Ascending aorta (tissue), 2 donors: ENCODE measurements at regions not wholly inside any gene's neighbourhood (a gene's known extent, or its start where the extent isn't known, plus 50 kb on each side); places are given as distances from the start of the nearest gene placed in this dataset.

ENCODE experiments used
- DNase-seq, 2 donors: peaks; one replicate each; pipeline ENCODE4 v3.0.0-alpha.2; 2019; ENCODE audit warnings: low spot score in 2 of 2
- H3K27ac ChIP-seq, 2 donors: fragments of 200-600 bp; sonication (generic); one replicate each; pipeline ENCODE4 v1.5.1; 2016 to 2017; ENCODE audit warnings: mild to moderate bottlenecking in 1 of 2
- H3K27me3 ChIP-seq: fragments of 200-600 bp; sonication (generic); one replicate; pipeline ENCODE4 v1.5.1; 2017
- H3K36me3 ChIP-seq, 2 donors: fragments of 200-600 bp; sonication (generic); one replicate each; pipeline ENCODE4 v1.5.1; 2016
- H3K4me1 ChIP-seq, 2 donors: fragments of 200-600 bp; sonication (generic); one replicate each; pipeline ENCODE4 v1.5.1; 2016 to 2017; ENCODE audit warnings: mild to moderate bottlenecking in 1 of 2
- H3K4me3 ChIP-seq, 2 donors: fragments of 200-600 bp; sonication (generic); one replicate each; pipeline ENCODE4 v1.5.1; 2016 to 2017; ENCODE audit warnings: mild to moderate bottlenecking in 1 of 2
- H3K9me3 ChIP-seq, 2 donors: fragments of 200-600 bp; sonication (generic); one replicate each; pipeline ENCODE4 v1.5.1; 2016
- intact Hi-C: fragments of 100-400 bp; cut with DNase I; formaldehyde crosslinking; loops from one replicate; pipeline ENCODE4 v1.15.1; 2023
- TF ChIP-seq, protein P1 (sequence below), 3 experiments: fragments of 200-600 bp in 2 of 3; fragments of 450-650 bp in 1 of 3; sonication (generic) in 2 of 3; IDR thresholded peaks; one replicate each; pipeline ENCODE4 v1.5.1; 2016 to 2019; ENCODE audit warnings: antibody characterized with exemption in 3 of 3, mild to moderate bottlenecking in 1 of 3, moderate library complexity in 1 of 3

DNA sequence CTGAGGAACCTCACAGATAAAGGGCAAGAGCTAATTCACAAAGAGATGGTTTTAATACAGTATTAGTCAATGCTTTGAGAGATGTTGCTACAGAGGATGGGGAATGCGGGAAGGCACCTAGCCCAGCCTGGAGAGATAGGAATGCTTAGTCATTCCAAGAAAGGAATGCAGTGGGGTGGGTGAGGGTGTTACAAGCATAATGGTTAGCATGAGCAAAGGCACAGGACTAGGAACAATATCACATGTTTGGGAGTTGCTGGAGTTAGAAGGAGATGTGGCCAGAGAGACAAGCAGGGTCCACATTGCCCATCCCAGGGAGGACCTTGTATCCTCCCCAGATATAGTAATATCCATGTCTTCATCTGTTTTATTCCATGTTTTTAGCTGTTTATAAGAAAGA is 107.0 kb upstream of the OGFRL1 start:
- Histone ChIP-seq H3K27me3 (no peaks in the 10 kb centered on the region), H3K4me3 (no peak overlapping the region), H3K4me1 (no peaks in the 10 kb centered on the region), H3K9me3 (no peaks in the 10 kb centered on the region), H3K27ac (no peak overlapping the region), H3K36me3 (no peaks in the 10 kb centered on the region)
- DNase-seq: no peak
- intact Hi-C loops: no loop called here
- TF ChIP-seq, protein P1, sequence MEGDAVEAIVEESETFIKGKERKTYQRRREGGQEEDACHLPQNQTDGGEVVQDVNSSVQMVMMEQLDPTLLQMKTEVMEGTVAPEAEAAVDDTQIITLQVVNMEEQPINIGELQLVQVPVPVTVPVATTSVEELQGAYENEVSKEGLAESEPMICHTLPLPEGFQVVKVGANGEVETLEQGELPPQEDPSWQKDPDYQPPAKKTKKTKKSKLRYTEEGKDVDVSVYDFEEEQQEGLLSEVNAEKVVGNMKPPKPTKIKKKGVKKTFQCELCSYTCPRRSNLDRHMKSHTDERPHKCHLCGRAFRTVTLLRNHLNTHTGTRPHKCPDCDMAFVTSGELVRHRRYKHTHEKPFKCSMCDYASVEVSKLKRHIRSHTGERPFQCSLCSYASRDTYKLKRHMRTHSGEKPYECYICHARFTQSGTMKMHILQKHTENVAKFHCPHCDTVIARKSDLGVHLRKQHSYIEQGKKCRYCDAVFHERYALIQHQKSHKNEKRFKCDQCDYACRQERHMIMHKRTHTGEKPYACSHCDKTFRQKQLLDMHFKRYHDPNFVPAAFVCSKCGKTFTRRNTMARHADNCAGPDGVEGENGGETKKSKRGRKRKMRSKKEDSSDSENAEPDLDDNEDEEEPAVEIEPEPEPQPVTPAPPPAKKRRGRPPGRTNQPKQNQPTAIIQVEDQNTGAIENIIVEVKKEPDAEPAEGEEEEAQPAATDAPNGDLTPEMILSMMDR (IDR thresholded peaks at IDR 0.05): no peak

DNA sequence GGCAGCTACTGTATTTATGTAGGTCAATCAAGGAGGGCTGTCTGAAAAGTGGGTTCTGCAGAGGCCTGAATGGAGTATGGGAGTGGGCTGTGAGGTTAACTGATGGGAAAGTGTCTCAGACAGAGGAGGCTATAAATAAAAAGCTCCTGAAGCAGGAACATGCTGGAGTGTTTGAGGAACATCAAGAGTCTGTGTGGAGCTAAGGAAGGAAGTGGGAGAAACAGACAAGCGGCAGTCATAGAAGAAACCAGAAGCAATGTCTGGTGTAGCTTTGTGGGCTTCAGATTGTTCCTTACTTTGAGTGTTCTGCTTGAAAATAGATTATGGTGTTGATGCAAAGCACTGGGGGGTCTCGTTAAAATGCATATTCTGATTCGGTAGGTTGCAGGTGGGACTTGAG is 101.5 kb upstream of the OGFRL1 start:
- DNase-seq: no peak
- Histone ChIP-seq H3K27me3 (no peaks in the 10 kb centered on the region), H3K4me3 (no peak overlapping the region), H3K27ac (no peak overlapping the region), H3K9me3 (no peaks in the 10 kb centered on the region), H3K4me1 (no peaks in the 10 kb centered on the region), H3K36me3 (no peaks in the 10 kb centered on the region)
- intact Hi-C loops: no loop called here
- TF ChIP-seq, protein P1 (IDR thresholded peaks at IDR 0.05): no peak

DNA sequence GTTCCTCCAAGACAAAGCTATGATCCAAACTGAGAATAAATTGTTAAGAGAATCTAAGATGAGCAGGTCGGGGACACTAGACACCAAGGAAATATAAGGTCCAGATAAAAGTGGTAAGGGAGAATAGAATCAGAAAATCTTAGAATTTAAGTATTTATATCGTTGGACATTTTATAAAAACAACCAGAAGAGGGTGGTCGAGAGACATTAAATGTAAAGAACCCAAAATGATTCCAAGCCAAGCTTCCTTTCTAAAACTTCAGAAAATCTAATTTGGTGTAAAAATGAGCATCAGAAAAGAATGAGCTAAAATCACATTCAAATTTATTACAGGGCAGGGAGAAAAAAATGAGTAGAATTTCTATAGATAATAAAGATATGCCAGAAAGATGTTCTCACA is 97.8 kb upstream of the OGFRL1 start:
- DNase-seq: no peak
- Histone ChIP-seq H3K27ac (no peak overlapping the region), H3K27me3 (no peaks in the 10 kb centered on the region), H3K9me3 (no peaks in the 10 kb centered on the region), H3K4me1 (no peaks in the 10 kb centered on the region), H3K36me3 (no peaks in the 10 kb centered on the region), H3K4me3 (no peak overlapping the region)
- intact Hi-C loops: loop anchor here (2.0 to 5.0 kb wide), 2 partner anchors 156 to 320 kb away; no protein-coding TSS in a partner anchor
- TF ChIP-seq, protein P1 (IDR thresholded peaks at IDR 0.05): peak in 1 of 3 experiments; percentile 28

DNA sequence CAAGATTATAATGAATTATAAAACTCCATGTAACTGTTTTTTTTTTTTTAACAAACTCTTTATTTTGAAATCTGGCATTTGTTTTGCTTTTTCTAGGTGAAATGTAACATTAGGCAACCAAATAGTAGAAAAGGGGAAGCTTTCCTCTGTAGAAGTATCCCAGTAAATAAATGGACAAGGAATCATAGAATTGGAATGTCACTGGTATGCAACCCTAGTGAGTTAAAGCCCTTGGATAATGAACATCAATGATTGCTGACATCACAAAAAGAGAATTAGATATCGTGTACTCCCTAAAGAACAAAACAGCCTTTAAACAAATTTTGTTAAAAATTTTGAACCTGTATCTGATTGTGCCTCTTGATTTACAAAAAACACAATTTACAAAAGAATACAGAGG is 93.9 kb upstream of the OGFRL1 start:
- DNase-seq: no peak
- H3K9me3 ChIP-seq: no peaks in the 10 kb centered on the region
- intact Hi-C loops: loop anchor here (5.0 kb wide), 1 partner anchor 153 kb away; no protein-coding TSS in a partner anchor
- H3K36me3 ChIP-seq: no peaks in the 10 kb centered on the region
- no peak overlapping the region for H3K27ac ChIP-seq
- no peak overlapping the region for H3K4me3 ChIP-seq
- no peaks in the 10 kb centered on the region for H3K27me3 ChIP-seq
- H3K4me1 ChIP-seq: no peaks in the 10 kb centered on the region
- TF ChIP-seq, protein P1 (IDR thresholded peaks at IDR 0.05): no peak

DNA sequence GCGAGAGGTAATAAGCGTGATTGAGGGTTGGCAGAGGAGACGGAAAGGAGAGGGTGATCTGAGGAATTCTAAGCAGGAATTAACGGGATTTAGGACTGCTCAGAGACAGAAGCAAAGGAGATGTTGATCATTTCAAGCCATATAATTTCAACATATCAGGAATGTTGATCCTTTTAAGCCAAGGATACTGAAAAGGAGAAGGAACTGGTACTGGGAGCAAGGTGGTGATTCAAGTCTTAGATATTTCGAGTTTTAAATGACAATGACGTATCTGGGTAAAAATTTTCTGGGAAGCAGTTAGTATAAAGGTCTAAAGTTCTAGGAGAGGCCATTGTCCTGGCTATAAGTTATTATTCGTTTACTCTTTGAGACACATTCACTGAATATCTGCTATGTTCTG is 91.3 kb upstream of the OGFRL1 start:
- intact Hi-C loops: no loop called here
- Histone ChIP-seq H3K4me3 (no peak overlapping the region), H3K9me3 (no peaks in the 10 kb centered on the region), H3K27ac (no peak overlapping the region), H3K27me3 (no peaks in the 10 kb centered on the region), H3K36me3 (no peaks in the 10 kb centered on the region), H3K4me1 (no peaks in the 10 kb centered on the region)
- TF ChIP-seq, protein P1 (IDR thresholded peaks at IDR 0.05): no peak
- DNase-seq: no peak

DNA sequence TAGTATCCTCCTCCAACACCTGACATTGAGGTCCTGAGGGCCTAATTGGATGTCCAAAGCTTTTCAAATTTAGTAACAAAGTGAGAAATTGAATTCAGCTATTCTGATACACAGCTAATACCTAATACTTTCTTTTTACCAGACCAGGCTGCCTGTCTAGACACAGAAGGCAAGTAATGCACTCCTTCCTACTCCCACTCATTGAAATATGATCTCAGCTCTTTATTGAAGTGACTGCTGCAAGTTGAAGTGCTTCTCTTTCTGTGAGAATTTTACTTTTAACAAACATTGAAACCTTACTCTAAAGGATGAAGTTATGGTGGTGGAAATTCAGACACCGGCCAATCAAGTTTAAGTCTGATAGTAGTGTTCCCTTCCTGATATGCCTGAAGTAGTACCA is 90.8 kb upstream of the OGFRL1 start:
- Histone ChIP-seq H3K27me3 (no peaks in the 10 kb centered on the region), H3K9me3 (no peaks in the 10 kb centered on the region), H3K4me3 (no peak overlapping the region), H3K4me1 (no peaks in the 10 kb centered on the region), H3K36me3 (no peaks in the 10 kb centered on the region), H3K27ac (no peak overlapping the region)
- TF ChIP-seq, protein P1 (IDR thresholded peaks at IDR 0.05): no peak
- intact Hi-C loops: no loop called here
- DNase-seq: no peak
